ENCODE measurements at regions not wholly inside any gene's neighbourhood (a gene's known extent, or its start where the extent isn't known, plus 50 kb on each side); places are given as distances from the start of the nearest gene placed in this dataset.

GRCh38 chrX:43019021-43019420 lies 241.1 kb upstream of the PPP1R2C start:
- DNase-seq (ENCODE audit: extremely low spot score): no peak
- TF ChIP-seq TARDBP (IDR thresholded peaks at IDR 0.05) (no peak), SUZ12 (IDR thresholded peaks at IDR 0.05) (no peak), FOXA1 (IDR thresholded peaks at IDR 0.05) (no peak), HDGF (IDR thresholded peaks at IDR 0.05; ENCODE audit: borderline replicate concordance) (no peak), BHLHE40 (IDR thresholded peaks at IDR 0.05; ENCODE audit: borderline replicate concordance) (no peak), SP1 (IDR thresholded peaks at IDR 0.05) (no peak), FOXM1 (IDR thresholded peaks at IDR 0.05; ENCODE audit: borderline replicate concordance) (no peak), CTBP1 (IDR thresholded peaks at IDR 0.05; ENCODE audit: borderline replicate concordance) (no peak), NFRKB (IDR thresholded peaks at IDR 0.05) (no peak), PKNOX1 (IDR thresholded peaks at IDR 0.05) (no peak), LEF1 (IDR thresholded peaks at IDR 0.05; ENCODE audit: borderline replicate concordance) (no peak), L3MBTL2 (conservative IDR thresholded peaks at IDR 0.05) (no peak), FOXK2 (IDR thresholded peaks at IDR 0.05) (no peak), ZNF384 (IDR thresholded peaks at IDR 0.05) (no peak)
- POLR2A ChIA-PET: no interaction called here
- CTCF ChIA-PET: no interaction called here

GRCh38 chrX:43025806-43026315 lies 247.9 kb upstream of the PPP1R2C start:
- CTCF ChIA-PET: interaction anchor here (0.6 kb wide), 1 partner anchor 409 kb away, joined by 3 read pairs; no protein-coding TSS in a partner anchor
- POLR2A ChIA-PET: no interaction called here
- no peak for DNase-seq (ENCODE audit: extremely low spot score)
- no peak for TF ChIP-seq L3MBTL2 (conservative IDR thresholded peaks at IDR 0.05)
- no peak for TF ChIP-seq FOXA1 (IDR thresholded peaks at IDR 0.05)
- no peak for TF ChIP-seq SP1 (IDR thresholded peaks at IDR 0.05)
- TF ChIP-seq BHLHE40 (IDR thresholded peaks at IDR 0.05; ENCODE audit: borderline replicate concordance): no peak
- no peak for TF ChIP-seq ELF4 (IDR thresholded peaks at IDR 0.05)
- no peak for TF ChIP-seq PKNOX1 (IDR thresholded peaks at IDR 0.05)
- no peak for TF ChIP-seq FOXM1 (IDR thresholded peaks at IDR 0.05; ENCODE audit: borderline replicate concordance)
- no peak for TF ChIP-seq NFRKB (IDR thresholded peaks at IDR 0.05)
- TF ChIP-seq ARNT (IDR thresholded peaks at IDR 0.05): no peak
- no peak for TF ChIP-seq FOXK2 (IDR thresholded peaks at IDR 0.05)
- no peak for TF ChIP-seq TARDBP (IDR thresholded peaks at IDR 0.05)
- no peak for TF ChIP-seq SUZ12 (IDR thresholded peaks at IDR 0.05)
- TF ChIP-seq LEF1 (IDR thresholded peaks at IDR 0.05; ENCODE audit: borderline replicate concordance): no peak
- no peak for TF ChIP-seq HDGF (IDR thresholded peaks at IDR 0.05; ENCODE audit: borderline replicate concordance)

GRCh38 chrX:43064096-43064495 lies 286.1 kb upstream of the PPP1R2C start:
- CTCF ChIA-PET: no interaction called here
- POLR2A ChIA-PET: no interaction called here
- TF ChIP-seq LEF1 (IDR thresholded peaks at IDR 0.05; ENCODE audit: borderline replicate concordance): no peak
- TF ChIP-seq CTBP1 (IDR thresholded peaks at IDR 0.05; ENCODE audit: borderline replicate concordance): no peak
- TF ChIP-seq TARDBP (IDR thresholded peaks at IDR 0.05): no peak
- DNase-seq (ENCODE audit: extremely low spot score): no peak

- DNase-seq (ENCODE audit: extremely low spot score): no peak
- ChIA-PET CTCF (no interaction called here), POLR2A (no interaction called here)
- TF ChIP-seq L3MBTL2 (conservative IDR thresholded peaks at IDR 0.05): no peak
- no peak for TF ChIP-seq ZNF384 (IDR thresholded peaks at IDR 0.05)
- no peak for TF ChIP-seq SUZ12 (IDR thresholded peaks at IDR 0.05)
- TF ChIP-seq PKNOX1 (IDR thresholded peaks at IDR 0.05): no peak
- TF ChIP-seq ARNT (IDR thresholded peaks at IDR 0.05): no peak
- TF ChIP-seq ELF4 (IDR thresholded peaks at IDR 0.05): no peak
- TF ChIP-seq SP1 (IDR thresholded peaks at IDR 0.05): no peak
- TF ChIP-seq FOXK2 (IDR thresholded peaks at IDR 0.05): no peak
- no peak for TF ChIP-seq FOXM1 (IDR thresholded peaks at IDR 0.05; ENCODE audit: borderline replicate concordance)
- no peak for TF ChIP-seq CTBP1 (IDR thresholded peaks at IDR 0.05; ENCODE audit: borderline replicate concordance)
- TF ChIP-seq NFRKB (IDR thresholded peaks at IDR 0.05): no peak
- no peak for TF ChIP-seq HDGF (IDR thresholded peaks at IDR 0.05; ENCODE audit: borderline replicate concordance)
- no peak for TF ChIP-seq BHLHE40 (IDR thresholded peaks at IDR 0.05; ENCODE audit: borderline replicate concordance)
- TF ChIP-seq LEF1 (IDR thresholded peaks at IDR 0.05; ENCODE audit: borderline replicate concordance): no peak
- TF ChIP-seq FOXA1 (IDR thresholded peaks at IDR 0.05): no peak
- TF ChIP-seq TARDBP (IDR thresholded peaks at IDR 0.05): no peak
Measured at GRCh38 chrX:43065978-43066377, 288.0 kb upstream of the PPP1R2C start.

GRCh38 chrX:43068639-43069038 lies 290.7 kb upstream of the PPP1R2C start:
- DNase-seq (ENCODE audit: extremely low spot score): no peak
- POLR2A ChIA-PET: no interaction called here
- no peak for TF ChIP-seq CTBP1 (IDR thresholded peaks at IDR 0.05; ENCODE audit: borderline replicate concordance)
- no peak for TF ChIP-seq NFRKB (IDR thresholded peaks at IDR 0.05)
- TF ChIP-seq HDGF (IDR thresholded peaks at IDR 0.05; ENCODE audit: borderline replicate concordance): no peak
- TF ChIP-seq L3MBTL2 (conservative IDR thresholded peaks at IDR 0.05): no peak
- CTCF ChIA-PET: no interaction called here

GRCh38 chrX:43083016-43083415 lies 305.1 kb upstream of the PPP1R2C start:
- DNase-seq (ENCODE audit: extremely low spot score): no peak
- CTCF ChIA-PET: no interaction called here
- no peak for TF ChIP-seq BHLHE40 (IDR thresholded peaks at IDR 0.05; ENCODE audit: borderline replicate concordance)
- no peak for TF ChIP-seq LEF1 (IDR thresholded peaks at IDR 0.05; ENCODE audit: borderline replicate concordance)
- no peak for TF ChIP-seq NFRKB (IDR thresholded peaks at IDR 0.05)
- no peak for TF ChIP-seq FOXA1 (IDR thresholded peaks at IDR 0.05)
- no peak for TF ChIP-seq CTBP1 (IDR thresholded peaks at IDR 0.05; ENCODE audit: borderline replicate concordance)
- TF ChIP-seq SUZ12 (IDR thresholded peaks at IDR 0.05): no peak
- no peak for TF ChIP-seq HDGF (IDR thresholded peaks at IDR 0.05; ENCODE audit: borderline replicate concordance)
- no peak for TF ChIP-seq SP1 (IDR thresholded peaks at IDR 0.05)
- no peak for TF ChIP-seq FOXK2 (IDR thresholded peaks at IDR 0.05)
- no peak for TF ChIP-seq ARNT (IDR thresholded peaks at IDR 0.05)
- TF ChIP-seq L3MBTL2 (conservative IDR thresholded peaks at IDR 0.05): no peak
- no peak for TF ChIP-seq TARDBP (IDR thresholded peaks at IDR 0.05)
- no peak for TF ChIP-seq PKNOX1 (IDR thresholded peaks at IDR 0.05)
- no peak for TF ChIP-seq ZNF384 (IDR thresholded peaks at IDR 0.05)
- TF ChIP-seq ELF4 (IDR thresholded peaks at IDR 0.05): no peak
- POLR2A ChIA-PET: no interaction called here

All from HEK293T (cell line).